GM21737 (cell line): ENCODE measurements at regions not wholly inside any gene's neighbourhood (a gene's known extent, or its start where the extent isn't known, plus 50 kb on each side); places are given as distances from the start of the nearest gene placed in this dataset.

ENCODE experiments used
- ATAC-seq: cut with Tn5 transposase; IDR thresholded peaks from one replicate; pipeline ENCODE4 v1.9.1; 2021; ENCODE audit warnings: mild to moderate bottlenecking, moderate library complexity; ENCODE audit not compliant: unreplicated experiment

DNA sequence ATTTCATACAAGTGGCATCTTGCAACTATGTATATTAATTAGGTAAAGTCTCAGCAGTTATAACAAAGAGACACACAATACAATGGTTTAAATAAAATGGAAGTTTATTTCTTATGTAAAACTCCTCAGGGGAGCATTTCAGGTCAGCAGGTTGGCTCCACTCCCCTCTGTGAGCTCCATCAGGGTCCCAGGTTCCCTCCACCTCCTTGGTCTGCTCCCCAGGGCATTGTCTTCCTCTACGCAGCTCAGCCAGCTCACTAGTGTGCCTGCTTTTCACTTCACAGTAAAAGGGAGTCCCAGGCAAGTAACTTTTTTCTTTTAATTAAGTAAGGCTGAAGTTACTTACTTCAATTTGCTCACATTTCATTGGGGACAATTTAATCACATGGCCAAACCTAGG is 135.3 kb upstream of the FNDC3A start:
- no peak for ATAC-seq

DNA sequence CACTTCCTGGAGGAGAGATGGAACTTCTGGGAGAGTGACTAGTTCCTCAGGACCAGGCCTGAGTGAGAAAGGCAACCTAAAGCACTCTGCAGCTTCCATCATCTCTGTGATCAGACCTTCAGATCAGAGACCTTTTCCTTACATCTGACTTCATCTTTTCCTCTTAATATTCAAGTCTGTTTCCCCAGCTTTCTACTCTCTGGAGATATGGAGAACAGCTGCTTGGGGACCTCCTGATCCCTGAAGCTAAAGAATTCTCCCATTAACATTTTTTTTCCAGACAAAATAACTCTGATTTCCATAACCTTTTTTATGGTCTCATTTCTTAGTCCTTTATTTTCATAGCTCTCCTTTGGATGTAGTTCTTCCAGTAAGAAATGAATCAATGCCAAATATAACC is 133.4 kb upstream of the FNDC3A start:
- ATAC-seq, result no peak

DNA sequence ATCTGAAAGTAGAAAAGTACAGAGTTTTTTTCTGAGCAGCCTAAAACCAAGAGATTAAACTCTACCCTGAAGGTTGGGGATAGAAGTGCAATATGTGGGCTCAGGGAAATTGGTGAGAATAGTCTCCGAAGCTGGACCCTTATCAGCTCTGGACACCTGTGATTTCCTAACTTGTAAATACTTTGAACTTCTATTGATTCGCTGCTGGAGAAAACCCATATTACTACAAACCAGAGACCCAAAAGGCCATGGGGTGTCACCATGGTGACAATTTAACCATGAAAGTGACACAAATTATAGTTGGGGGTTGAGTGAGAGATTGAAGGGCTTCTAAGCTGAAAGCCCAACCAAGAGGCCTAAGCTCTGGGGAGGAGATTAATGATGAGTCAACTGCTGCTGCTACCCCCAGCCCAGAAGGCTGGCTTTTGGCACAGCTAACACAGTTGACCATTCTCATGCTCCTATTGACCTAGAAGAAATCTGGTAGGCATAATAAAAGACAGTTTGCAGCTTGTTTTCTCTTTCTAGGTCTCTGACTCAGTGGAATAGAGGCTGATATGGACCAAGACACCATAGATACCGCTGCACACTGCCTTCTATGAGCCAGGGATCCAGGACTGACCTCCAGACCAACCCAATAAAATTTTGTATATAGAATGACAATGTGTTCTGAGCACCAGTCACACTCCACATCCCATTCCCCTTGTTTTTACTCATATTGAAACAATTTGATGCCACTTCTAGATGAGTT is 131.9 kb upstream of the FNDC3A start:
- no peak for ATAC-seq

DNA sequence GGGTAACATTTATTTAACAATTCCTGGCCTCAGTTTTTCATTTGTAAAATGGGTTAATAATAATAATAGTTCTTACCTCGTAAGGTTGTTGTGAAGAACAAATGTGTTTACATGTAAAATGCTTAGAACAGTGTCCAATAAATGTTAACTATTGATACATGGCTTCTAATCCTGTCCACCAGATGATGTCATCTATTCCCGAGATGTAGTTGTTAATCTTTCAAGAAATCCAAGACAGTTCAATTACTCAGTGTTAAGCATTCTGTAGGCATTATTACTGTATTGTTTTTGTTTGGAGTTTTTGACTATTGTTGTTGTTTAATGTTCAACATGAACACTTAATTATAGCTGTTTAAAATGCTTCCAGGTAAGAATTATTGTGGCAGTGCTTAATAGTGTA is 131.0 kb upstream of the FNDC3A start:
- no peak for ATAC-seq

DNA sequence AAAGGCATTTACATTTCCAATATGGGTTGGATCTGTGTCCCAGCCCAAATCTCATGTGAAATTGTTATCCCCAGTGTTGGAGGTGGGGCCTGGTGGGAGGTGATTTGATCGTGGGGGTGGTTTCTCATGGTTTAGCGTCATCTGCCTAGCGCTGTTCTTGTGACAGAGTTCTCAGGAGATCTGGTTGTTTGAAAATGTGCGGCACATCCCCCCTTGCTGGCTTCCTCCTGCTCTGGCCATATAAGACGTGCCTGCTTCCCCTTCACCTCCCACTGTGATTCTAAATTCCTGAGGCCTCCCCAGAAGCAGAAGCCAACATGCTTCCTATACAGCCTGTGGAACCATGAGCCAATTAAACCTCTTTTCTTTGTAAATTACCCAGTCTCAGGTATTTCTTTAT is 126.2 kb upstream of the FNDC3A start:
- ATAC-seq, result no peak

DNA sequence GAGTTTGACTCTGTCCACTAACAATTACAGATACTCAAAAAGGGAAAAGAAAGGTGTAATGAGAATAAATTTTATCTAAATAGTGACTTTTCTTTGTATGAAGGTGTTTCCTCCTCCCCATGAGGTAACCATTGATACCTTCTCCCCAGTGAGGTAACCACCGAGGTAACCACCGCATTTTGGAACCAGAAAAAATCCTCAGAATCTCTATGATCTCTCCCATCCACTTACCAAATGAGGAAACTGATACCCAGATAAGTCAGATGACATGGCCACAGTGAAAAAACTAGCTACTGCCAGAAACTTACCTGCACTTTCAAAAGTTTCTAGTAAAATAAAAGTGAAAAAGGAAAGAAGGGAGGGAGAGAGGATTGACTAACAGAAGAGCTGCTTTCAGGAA is 124.0 kb upstream of the FNDC3A start:
- ATAC-seq, result no peak

DNA sequence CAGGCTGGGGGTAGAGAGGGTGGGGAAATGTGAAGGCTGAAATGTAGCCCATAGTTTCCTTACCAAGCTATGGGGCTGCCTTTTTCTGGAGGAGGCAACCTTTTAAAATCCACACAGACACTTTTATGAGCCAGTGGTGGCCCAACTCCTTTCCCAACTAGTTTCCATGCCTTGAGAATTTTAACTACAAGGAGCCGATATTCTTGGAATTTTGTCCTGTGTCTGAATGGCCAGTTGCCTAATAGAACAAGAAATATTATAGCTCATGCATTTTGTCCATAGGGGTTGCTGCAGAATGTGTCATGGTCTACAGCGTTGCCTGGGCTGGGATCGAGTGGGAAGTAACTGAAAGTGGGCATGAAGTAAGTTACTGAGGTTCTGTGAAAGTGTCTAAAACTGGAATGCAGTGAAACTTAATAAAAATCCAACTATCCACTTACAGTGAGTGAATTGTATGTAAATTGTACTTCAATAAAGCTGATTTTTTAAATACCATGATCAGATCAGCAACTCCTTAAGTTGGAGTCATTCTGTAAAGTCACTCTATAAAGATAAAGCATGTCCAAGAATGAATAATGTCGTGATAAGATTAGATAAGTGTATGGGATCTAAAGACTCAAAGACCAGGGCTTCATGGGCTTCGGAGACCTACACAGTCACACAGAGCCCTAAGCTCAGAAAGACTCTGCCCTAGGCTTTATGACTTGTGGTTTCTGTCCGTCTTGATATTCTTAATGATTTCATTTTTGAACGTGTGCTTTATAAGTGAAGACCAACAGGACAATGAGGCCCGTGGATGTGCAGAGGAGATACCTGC is 122.6 kb upstream of the FNDC3A start:
- ATAC-seq, result no peak

DNA sequence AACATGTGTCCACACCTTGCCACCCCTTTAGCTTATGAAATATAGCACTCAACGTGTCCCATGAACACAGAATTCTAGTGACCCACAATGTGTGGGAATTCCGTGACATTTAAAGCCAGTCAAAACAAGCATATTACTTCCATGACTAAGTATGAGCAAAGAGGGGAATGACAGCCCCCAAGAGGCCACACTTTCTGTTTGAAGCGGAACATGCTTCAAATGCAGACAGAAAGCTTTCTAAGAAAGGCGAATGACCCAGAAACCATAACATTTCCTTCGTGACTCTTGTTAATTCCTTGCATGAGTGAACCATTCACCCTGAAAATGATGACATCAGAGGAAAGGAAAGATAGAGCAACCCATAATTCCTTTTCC is 122.0 kb upstream of the FNDC3A start:
- ATAC-seq, result no peak

DNA sequence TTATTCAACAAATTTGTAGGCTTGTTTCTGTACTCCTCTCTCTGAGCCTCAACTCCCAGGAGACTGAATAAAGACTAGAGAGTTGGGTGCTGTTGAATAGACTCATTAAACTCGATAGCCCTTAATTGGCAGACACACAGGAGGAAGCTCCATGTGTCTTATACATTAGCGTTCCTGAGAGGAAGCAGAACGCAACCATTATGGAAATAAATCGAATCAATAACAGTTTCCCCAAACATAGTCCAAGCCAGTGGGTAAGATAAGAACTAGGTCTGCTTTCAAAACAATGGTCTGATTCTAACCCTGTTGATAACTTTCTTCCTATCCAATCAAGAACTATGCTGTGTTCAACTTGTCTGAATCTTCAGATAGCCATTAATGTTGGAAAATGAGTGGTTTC is 118.1 kb upstream of the FNDC3A start:
- ATAC-seq, result no peak

DNA sequence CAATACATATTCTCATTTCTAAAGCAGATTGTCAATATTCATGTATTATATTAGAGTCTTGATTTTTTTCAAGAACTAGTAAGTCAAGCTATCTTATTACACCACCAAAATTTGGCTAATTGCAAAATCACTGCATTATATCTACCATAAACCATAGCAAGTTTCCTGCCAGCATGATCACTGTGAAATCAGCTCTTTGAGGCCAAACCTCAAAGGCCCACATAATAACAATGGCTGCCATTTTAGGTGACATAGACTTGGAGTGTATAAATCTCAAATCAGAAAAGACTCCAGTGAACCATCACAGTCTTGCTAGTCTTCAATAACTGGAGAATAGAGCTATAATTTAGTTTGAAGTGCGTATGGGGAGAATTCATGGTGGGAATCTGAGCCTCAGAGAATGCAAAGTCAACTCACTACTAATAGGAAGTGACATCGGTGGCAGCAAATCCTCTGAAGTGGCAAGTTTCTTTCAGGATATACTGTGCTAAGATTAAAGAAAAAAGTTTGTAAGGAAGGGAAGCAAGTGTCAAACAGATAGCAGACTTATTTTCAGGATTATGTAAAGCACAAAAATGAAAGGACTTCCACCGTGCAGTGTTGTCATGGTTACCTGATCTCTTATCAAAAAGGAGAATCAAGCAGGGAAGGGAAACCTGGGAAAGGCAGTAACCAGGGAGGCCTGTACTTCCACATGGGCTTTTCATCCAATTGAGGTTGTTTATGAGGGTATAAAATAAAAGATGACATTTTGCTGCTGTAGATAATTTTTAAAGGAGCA is 117.4 kb upstream of the FNDC3A start:
- ATAC-seq, result no peak

DNA sequence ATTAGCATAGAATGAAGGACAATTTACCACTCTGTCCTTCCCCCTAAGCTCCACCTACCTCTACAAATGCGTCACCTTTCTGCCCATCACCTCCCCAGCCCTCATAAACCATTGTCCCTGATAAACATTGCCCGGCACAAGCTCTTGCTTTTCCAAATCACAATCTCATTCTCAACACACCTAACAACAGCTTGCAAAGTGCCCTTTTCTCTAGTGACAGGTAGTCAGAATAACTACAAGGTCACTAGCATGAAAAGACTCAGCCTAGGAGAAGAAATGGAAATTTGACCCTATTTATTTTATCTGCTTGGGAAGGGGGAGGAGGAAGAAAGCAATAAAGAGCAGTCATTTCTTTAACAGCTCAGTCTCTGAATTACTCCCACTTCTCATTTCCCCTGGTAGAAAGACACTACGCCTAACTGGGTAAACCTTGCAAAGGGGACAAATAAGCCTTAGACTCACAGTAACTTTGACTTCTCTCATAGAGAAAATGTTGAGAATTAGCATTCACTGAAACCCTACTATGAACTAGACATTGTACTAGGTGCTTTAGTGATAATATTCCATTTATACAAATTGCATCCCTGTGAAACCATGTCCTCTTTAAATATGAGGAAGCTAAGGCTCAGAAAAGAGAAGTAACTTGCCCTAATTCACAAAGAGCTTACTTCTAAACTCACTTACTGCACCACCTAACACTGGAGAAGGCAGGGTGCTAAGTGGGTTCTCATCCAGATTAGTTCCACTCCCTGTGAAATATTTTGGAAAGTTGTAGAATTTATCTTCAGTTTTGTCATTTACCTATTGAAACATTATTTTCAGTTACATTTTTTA is 116.2 kb upstream of the FNDC3A start:
- no peak for ATAC-seq

DNA sequence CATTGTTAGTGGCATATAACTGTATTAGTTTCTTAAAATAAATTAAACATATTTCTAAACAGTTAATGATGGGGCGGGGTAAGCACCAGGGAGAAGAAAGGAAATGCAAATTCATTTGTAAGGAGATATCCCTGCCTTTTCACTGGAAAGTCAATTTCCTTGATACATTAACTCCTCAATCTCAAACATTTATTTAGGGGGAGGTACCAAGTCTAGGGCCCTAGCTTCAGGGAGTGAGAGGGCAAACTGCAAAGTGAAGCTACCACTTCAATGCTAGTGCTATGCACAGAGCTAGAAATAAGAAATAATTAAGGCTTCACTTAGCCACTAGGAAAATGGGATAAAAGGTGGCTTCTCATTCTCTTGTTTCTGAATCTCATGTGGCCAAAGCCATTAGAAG is 115.3 kb upstream of the FNDC3A start:
- ATAC-seq, result no peak

DNA sequence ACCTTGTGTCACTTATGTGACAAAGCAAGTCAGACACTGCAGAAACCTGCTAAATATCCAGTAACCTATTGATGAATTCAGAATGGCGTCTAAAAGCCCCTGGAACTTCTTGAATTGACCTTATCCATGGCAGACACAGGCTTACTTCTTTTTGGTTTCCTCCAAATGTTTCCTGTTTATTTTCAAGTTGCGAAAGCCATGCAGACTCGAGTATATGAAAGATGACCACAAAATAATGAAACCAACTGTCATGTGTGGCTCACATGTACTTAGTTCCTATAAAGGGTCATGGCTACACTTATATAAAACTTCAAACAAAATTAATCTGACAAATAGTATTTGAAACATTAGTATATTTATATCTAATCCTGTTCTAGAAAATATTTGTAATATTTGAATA is 113.1 kb upstream of the FNDC3A start:
- no peak for ATAC-seq

DNA sequence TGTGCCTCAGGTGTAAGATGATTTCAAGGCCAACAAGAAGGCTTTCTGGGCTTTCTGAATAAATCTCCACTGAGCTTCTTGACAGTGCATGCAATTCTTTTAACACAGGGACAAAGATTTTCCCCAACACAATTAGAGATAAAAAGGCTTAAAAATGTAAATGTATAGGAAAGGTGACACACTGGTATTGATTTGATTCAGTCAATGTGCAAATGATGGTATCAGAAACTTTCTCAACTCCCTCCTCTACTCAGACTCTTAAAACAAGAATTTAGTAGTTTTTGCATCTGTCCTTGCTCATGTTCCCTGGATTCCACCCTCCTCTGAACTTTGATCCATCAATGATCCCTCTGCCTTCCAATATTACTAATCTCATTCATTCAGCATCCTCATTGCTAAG is 111.6 kb upstream of the FNDC3A start:
- ATAC-seq, result no peak

DNA sequence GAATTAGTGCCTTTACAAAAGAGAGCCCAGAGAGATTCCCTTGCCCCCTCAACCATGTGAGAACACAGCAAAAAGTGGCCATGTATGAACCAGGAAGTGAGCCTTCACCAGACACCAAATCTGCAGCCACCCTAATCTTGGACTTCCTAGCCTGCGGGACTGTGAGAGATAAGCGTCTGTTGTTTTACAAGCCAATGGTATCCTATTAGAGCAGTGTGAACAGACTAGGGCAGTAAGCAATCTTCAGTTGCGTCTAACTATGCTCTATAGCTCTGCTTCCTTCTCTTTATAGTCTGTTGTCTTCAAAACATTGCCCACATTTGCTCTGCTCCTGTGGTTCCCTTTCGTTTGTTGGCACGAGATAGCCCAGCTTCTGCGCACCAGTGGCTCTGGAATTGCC is 109.5 kb upstream of the FNDC3A start:
- no peak for ATAC-seq

DNA sequence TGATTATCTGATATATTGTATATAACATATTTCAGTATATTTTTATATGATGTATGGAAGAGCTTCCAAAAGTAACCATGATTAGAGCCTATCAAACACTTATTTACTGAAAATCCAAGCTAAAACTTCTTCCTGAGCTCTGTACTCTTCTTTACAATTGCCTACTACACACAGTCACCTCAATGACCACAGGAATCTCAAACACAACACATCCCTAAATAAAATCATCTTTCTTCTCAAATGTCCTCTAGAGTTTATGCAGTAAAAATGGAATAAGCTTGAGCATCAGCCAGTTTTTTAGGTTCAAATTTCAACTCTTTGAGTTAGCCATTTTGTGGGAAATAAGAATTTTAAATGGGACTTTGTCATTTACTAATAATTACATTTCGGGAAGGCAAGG is 102.6 kb upstream of the FNDC3A start:
- no peak for ATAC-seq

DNA sequence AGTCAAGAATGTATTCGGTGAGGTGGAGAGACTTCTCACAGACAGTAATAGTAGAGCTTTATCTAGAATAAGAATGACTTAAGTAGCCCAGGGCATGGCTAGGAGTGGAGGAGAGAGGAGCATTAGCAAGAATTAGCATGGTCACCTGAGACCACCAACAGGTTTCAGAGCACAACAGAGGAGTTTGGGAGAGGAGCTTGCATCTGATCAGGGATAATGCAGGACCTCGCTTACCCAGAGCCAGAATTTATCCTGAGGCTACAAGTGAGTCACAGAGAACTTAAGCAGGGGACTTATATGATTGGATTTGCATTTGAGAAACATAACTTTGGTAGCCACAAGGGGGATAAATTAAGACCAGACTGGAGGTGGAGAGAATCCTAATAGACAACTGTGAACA is 102.1 kb upstream of the FNDC3A start:
- no peak for ATAC-seq

DNA sequence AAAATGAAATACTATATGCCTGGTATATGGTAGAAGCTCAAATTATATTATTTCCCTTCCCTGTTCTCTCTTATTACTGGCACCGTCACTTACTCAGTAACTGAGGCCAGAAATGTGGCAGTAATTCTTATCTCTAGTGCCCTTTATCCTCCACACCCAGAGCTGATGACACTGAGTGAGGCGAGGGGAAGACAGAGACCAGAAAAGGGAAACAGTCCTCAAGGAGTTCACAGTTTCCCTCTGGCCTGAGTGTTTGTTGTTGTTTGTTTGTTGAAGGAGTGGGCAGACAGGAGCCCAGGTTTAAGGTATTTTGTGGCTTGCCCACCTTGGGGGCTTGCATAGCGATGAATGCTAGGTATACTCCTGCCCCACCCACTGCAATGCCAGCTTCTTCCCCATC is 101.5 kb upstream of the FNDC3A start:
- no peak for ATAC-seq

DNA sequence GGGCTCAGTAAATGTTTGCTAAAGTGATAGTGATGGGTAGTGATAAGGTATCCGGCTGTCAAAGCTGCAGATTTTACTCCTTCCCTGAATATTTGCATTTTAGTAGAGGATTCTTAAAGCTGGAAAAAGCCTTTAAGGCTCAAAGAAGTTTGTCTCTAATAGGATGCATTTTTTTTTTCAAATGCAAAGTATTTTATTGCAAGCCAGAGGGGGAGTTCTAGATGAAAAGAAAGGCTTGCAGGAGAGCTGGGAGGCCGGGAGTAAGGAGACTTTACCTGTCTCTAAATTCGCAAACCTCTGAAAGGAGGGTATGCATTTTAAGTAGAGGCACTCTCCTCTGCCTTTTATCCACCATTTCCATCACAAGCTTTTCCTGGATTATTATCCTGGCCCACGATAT is 100.7 kb upstream of the FNDC3A start:
- no peak for ATAC-seq

DNA sequence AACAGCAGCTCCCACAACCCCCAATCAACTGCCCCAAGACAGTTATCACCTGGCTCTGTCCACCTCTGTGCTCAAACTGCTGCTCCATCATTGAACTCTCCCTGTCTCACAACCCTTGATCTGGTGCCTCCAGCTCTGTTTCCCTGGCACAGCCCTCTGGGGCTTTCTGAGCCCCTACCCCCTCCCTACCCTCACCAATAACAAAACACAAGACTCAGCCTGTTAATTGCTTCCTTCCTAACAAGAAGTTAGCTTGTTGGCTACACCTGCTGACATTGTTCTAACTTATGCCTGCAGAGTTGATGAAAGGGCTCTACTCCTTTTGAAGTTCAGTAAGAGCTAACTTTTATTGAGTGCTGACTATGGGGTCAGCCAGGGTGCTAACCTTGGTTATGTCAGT is 99.4 kb upstream of the FNDC3A start:
- no peak for ATAC-seq

DNA sequence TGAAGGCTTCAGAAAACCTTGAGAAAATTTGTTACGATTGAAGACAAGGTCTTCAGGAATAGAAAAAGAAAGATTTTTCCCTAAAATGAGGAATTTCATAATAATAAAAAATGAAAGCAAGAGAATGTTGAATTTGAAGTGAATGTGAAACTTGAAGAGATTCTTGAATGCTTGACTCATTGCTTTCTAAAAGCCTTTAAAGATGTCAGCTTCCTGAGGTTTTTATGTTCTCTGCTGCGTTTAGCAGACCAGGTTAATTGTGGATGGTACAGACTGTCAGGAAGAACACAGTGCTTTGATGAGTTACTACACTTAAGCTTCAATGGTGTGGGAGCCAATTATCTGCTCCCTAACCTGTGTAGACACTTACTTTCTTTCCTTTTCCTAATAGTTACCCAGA is 96.3 kb upstream of the FNDC3A start:
- no peak for ATAC-seq
